ENCODE measurements at regions not wholly inside any gene's neighbourhood (a gene's known extent, or its start where the extent isn't known, plus 50 kb on each side); places are given as distances from the start of the nearest gene placed in this dataset.

DNA sequence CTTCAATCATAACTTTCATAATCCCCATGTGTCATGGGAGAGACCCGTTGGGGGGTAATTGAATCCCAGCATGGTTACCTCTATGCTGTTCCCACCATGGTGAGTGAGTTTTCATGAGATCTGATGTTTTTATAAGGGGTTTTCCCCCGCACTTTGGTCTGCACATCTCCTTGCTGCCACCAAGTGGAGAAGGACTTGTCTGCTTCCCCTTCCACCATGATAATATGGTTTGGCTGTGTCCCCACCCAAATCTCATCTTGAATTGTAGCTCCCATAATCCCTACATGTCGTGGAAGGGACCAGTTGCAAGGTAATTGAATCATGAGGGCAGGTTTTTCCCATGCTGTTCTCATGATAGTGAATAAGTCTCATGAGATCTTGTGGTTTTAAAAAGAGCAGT, 524.9 kb downstream of the SLITRK5 start:
- TF ChIP-seq, protein P1, sequence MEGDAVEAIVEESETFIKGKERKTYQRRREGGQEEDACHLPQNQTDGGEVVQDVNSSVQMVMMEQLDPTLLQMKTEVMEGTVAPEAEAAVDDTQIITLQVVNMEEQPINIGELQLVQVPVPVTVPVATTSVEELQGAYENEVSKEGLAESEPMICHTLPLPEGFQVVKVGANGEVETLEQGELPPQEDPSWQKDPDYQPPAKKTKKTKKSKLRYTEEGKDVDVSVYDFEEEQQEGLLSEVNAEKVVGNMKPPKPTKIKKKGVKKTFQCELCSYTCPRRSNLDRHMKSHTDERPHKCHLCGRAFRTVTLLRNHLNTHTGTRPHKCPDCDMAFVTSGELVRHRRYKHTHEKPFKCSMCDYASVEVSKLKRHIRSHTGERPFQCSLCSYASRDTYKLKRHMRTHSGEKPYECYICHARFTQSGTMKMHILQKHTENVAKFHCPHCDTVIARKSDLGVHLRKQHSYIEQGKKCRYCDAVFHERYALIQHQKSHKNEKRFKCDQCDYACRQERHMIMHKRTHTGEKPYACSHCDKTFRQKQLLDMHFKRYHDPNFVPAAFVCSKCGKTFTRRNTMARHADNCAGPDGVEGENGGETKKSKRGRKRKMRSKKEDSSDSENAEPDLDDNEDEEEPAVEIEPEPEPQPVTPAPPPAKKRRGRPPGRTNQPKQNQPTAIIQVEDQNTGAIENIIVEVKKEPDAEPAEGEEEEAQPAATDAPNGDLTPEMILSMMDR (IDR thresholded peaks at IDR 0.05) = no peak
- no peak for TF ChIP-seq EP300 (IDR thresholded peaks at IDR 0.05)

Measured in gastroesophageal sphincter (tissue), 3 donors.